ENCODE measurements at regions not wholly inside any gene's neighbourhood (a gene's known extent, or its start where the extent isn't known, plus 50 kb on each side); places are given as distances from the start of the nearest gene placed in this dataset.

DNA sequence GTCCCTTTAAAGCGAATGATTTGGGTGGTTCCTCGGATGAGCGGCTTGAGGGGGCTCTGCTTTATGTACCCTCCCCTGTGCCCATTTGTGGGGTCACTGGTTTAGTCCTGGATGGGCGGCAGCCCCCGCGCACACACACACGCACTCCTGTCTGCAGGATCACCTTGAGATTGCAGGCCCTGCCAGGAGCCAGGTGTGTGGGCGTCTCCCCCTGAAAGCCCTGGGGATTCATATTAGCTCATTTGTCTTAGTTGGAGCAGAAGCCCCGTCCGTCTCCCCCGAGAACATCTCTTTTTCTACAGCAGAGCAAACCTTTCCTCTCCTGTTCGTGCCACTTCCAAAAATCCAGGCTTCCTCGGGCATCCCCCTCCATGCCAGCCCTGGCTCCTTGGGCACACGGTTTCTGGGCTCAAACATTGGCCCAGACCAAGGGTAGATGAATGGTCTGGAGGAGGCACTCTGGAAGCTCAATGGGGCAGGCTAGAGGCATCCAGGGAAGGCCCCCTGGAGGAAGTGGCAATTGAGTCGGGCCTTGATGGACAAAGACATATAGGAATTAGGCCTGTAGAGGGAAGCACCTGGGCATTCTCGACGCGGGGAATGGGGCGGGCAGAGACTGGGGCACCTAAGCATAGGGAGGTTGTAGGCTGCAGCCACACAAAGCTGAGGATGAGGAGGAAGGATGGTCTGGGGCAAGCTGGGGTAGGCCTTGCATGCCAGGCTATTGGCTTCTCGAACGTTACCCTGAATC is 218.5 kb upstream of the GSE1 start:
- Mint-ChIP-seq H3K36me3 (ENCODE audit: low read depth, unreplicated experiment) (no peaks in the 10 kb centered on the region), H3K4me3 (ENCODE audit: unreplicated experiment) (no peak overlapping the region), H3K27ac (ENCODE audit: unreplicated experiment) (no peak overlapping the region), H3K9me3 (ENCODE audit: unreplicated experiment) (no peaks in the 10 kb centered on the region), H3K4me1 (ENCODE audit: unreplicated experiment) (peaks cover 5% of the 10 kb centered on the region), H3K27me3 (ENCODE audit: unreplicated experiment) (peaks cover 3% of the 10 kb centered on the region)
- no peak for DNase-seq (ENCODE audit: low spot score)
- TF ChIP-seq, protein P1, sequence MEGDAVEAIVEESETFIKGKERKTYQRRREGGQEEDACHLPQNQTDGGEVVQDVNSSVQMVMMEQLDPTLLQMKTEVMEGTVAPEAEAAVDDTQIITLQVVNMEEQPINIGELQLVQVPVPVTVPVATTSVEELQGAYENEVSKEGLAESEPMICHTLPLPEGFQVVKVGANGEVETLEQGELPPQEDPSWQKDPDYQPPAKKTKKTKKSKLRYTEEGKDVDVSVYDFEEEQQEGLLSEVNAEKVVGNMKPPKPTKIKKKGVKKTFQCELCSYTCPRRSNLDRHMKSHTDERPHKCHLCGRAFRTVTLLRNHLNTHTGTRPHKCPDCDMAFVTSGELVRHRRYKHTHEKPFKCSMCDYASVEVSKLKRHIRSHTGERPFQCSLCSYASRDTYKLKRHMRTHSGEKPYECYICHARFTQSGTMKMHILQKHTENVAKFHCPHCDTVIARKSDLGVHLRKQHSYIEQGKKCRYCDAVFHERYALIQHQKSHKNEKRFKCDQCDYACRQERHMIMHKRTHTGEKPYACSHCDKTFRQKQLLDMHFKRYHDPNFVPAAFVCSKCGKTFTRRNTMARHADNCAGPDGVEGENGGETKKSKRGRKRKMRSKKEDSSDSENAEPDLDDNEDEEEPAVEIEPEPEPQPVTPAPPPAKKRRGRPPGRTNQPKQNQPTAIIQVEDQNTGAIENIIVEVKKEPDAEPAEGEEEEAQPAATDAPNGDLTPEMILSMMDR (IDR thresholded peaks at IDR 0.05; ENCODE audit: unreplicated experiment) = no peak

DNA sequence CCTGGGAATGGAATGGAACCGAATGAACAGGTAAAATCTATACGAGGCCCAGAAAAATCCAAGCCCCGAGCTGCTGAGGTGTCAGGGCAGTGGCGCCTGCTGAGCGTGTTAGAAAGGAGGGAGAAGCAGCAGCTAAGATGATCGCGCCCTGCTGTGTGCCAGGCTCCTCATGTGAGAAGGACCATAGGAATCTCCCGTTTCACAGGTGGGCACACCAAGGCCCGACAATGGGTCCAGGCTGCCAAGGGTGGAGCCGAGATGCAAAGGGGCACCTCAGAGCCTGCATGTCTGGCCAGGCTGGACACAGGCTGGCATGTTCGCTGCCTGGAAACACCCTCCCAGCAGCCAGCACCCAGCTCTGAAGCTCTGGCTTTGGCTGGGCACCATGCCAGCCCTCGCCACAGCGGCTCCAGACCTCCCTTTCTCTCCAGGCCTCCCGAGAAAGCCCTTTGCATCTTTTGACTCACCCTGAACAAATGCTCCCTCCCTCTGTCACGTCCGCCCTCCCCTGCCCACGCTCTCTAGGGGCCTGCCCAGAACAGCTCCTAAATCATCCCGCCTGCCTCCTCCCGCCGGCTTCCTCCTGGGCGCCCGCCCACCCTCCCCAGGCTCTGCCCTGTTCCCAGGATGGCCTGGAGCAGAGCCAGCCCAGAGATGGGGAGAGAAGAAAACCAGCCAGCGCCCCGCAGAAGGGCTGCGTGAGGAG is 217.8 kb upstream of the GSE1 start:
- Mint-ChIP-seq H3K9me3 (ENCODE audit: unreplicated experiment) (no peaks in the 10 kb centered on the region), H3K4me3 (ENCODE audit: unreplicated experiment) (no peak overlapping the region), H3K27me3 (ENCODE audit: unreplicated experiment) (peaks cover 3% of the 10 kb centered on the region), H3K36me3 (ENCODE audit: low read depth, unreplicated experiment) (no peaks in the 10 kb centered on the region), H3K27ac (ENCODE audit: unreplicated experiment) (no peak overlapping the region), H3K4me1 (ENCODE audit: unreplicated experiment) (peaks cover 5% of the 10 kb centered on the region)
- no peak for DNase-seq (ENCODE audit: low spot score)
- TF ChIP-seq, protein P1 (IDR thresholded peaks at IDR 0.05; ENCODE audit: unreplicated experiment) = no peak

DNA sequence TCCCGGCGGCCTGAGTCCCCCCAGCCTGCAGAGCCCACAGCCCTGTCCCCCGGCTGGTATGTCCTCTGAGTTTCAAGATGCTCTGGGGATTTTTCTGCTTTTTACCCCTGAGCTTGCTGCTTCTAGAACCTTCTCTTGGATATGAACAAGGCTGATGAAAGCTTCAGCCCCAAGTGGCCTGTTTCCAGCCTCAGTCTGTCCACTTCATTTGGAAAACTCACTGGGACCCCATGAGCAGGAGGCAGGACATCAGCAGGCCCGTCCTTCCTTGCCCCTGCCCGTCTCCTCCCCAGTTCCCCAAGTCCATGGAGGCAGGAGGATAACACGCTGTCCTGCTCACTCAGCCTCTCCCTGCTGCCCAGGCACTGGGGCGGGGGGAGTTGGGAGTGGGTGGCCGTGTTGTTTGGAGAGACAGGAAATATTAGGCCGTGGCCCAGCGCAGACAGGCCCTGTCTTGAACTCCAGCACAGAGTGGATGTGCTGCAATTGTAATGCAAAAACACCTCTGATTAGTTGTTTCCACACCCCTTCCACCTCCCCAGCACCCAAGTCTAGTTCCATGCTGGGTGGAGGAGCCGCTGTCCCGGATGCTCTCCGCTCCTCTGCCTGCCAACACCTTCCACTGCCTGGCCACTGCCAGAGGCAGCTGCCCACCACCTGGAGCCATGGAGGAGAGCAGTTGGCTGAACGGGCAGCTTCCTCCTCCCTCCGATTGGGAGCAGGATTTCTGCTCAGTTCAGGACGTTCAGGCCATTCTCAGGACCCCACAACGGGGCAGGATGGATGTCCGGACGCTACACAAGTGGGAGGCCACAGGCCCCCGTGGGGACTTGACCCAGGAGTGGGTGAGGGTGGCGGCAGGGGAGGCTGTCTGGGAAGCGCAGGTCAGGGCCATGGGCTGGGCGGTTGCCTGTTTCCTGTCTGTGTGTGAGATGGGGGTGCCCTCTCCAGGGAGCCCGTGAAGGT is 216.9 kb upstream of the GSE1 start:
- Mint-ChIP-seq H3K27me3 (ENCODE audit: unreplicated experiment) (peaks cover 3% of the 10 kb centered on the region), H3K36me3 (ENCODE audit: low read depth, unreplicated experiment) (no peaks in the 10 kb centered on the region), H3K27ac (ENCODE audit: unreplicated experiment) (no peak overlapping the region), H3K4me3 (ENCODE audit: unreplicated experiment) (no peak overlapping the region), H3K4me1 (ENCODE audit: unreplicated experiment) (peaks cover 5% of the 10 kb centered on the region), H3K9me3 (ENCODE audit: unreplicated experiment) (no peaks in the 10 kb centered on the region)
- DNase-seq (ENCODE audit: low spot score) = no peak
- TF ChIP-seq, protein P1 (IDR thresholded peaks at IDR 0.05; ENCODE audit: unreplicated experiment) = no peak

DNA sequence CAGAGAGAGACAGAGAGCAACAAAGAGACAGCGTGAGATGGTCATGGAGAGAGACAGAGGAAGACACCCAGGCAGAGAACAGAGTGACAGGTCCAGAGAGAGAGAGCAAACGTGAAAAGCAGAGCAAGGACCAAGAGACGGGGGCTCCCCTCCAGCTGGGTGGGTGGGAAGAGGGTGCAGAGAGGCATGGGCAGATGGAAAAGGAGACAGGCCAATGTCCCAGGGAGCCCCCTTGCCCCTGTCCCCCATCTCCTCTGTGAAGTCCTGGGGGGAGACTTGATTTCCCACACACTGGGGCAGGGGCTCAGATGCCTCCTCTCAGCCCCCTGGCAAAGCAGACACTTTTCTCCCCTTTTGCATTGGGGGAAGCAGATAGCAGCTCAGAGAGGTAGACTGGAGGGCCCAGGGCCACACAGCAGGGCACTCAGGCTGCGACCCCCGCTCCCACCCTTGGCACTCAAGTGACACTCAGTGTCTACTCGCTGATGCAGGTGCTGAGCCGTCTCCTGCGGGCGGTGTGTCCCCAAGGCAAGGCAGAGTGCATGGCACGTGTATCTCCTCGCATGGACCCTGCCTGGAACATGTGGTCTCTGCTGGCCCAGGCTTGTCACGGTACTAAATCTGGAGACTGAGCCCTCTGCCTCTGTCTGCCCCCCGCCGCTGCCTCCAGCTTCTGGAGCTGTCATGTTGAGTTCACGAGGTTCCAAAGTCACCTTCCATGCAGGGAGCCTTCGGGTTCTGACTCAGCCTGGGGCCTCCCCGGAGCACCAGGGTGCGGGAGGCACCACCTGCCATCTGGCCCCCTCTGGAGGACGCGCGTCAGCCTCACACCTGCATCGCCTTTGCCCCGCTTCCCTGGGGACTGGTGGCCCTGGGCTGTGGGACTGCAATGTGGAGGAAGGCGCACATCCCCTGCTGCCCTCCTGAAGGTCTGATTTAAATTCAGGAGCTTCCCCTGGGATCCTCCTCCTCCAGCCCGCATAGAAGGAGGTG is 215.9 kb upstream of the GSE1 start:
- Mint-ChIP-seq H3K4me3 (ENCODE audit: unreplicated experiment) (no peak overlapping the region), H3K27ac (ENCODE audit: unreplicated experiment) (no peak overlapping the region), H3K4me1 (ENCODE audit: unreplicated experiment) (peaks cover 10% of the 10 kb centered on the region), H3K36me3 (ENCODE audit: low read depth, unreplicated experiment) (no peaks in the 10 kb centered on the region), H3K27me3 (ENCODE audit: unreplicated experiment) (peaks cover 4% of the 10 kb centered on the region), H3K9me3 (ENCODE audit: unreplicated experiment) (no peaks in the 10 kb centered on the region)
- DNase-seq (ENCODE audit: low spot score) = no peak
- TF ChIP-seq, protein P1 (IDR thresholded peaks at IDR 0.05; ENCODE audit: unreplicated experiment) = no peak

Measured in endothelial cell (in vitro differentiated cells).